ENCODE measurements at regions not wholly inside any gene's neighbourhood (a gene's known extent, or its start where the extent isn't known, plus 50 kb on each side); places are given as distances from the start of the nearest gene placed in this dataset.
"Not testable (repeated sequence)": the region's sequence is repeated elsewhere in the genome, so short reads cannot be mapped to it uniquely, and the experiment has no call there.

DNA sequence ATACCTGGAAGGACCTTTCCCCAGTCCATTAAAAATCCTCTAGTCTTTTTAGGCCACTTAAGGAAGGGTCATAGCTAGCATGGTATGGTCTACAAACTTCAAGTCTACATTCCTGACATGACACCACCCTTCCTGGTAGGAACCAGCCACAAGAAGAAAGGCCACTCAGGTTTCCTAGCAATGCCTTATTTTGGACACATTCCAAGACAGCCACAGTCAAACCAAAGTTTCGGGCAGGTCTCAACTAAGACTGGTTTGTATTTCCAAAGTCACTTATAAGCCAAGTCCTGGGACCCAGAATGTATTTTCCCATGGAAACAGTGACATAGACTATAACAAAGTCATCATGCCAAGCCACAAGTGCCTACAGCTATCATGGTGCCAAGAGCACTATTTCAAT, 50.6 kb upstream of the SLC44A3 start:
- no peak for DNase-seq (ENCODE audit: low read depth in 2 of 2)

DNA sequence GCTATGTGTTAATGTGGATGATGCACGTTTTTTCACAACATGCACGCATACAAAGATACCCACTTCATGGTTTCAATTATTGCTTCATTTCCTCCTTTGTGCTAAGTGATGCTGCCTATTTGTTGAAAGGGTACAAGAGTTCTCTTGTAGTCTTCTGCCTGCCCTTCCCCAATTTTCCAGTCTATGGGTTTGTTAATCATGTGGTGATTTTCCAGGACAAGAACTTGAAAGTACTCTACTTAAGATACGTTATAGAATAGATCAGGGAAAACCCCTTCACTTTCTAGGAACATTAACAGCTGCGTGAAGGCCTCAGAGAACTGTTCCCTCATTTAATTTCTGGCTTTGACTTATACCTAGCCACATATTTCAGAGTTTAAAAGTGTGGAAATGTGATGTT, 52.1 kb upstream of the SLC44A3 start:
- no peak for DNase-seq (ENCODE audit: low read depth in 2 of 2)

DNA sequence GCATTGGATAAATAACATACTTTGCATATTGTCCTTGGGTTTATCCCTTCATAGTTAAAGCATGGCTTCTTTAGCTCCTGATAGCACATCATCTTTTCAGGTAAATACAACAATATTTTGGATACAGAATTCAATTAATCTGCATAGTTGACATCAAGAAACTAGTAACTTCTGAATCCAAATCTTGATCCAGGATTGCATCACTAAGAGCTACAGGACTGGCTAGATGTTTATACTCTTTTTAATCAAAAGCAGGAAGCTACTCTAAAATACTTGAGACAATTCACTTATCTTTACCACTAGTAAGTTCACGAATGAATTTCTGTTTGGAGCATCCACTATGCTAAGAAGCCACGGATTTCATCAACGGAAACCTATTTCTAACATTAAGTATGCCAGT, 54.2 kb upstream of the SLC44A3 start:
- DNase-seq (ENCODE audit: low read depth in 2 of 2): no peak

GRCh38 chr1:94759188-94759587, 61.0 kb upstream of the SLC44A3 start:
- DNase-seq (ENCODE audit: low read depth in 2 of 2): no peak

- DNase-seq (ENCODE audit: low read depth in 2 of 2): no peak
Observed at GRCh38 chr1:94757931-94758330, 62.2 kb upstream of the SLC44A3 start.

- peak; percentile 96 to 98 for DNase-seq (ENCODE audit: low read depth in 2 of 2)
Observed at GRCh38 chr1:94755675-94756074, 64.5 kb upstream of the SLC44A3 start.

- DNase-seq (ENCODE audit: low read depth in 2 of 2): not testable (repeated sequence)
Observed at GRCh38 chr1:94755016-94755415, 65.1 kb upstream of the SLC44A3 start.

GRCh38 chr1:94754570-94754969, 65.6 kb upstream of the SLC44A3 start:
- no peak for DNase-seq (ENCODE audit: low read depth in 2 of 2)

DNA sequence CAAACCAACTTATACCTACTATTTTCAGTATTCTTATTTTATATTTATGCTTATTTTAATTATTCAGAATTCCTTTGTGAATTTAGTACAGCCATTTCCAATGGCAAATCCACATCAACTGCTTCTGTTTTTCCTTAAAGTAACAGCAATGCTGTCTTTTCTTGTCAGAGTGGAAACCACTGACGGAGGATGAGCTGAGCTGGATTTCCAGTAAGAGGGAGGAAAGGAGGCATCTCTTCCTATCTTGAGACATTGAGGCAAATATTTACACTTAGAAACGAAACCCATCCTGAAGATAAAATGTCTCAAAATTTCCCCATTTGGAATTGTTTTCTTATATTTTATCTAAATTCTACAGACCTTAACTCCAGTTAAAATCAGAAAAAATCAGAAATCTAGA, 66.1 kb upstream of the SLC44A3 start:
- DNase-seq (ENCODE audit: low read depth in 2 of 2): no peak

DNA sequence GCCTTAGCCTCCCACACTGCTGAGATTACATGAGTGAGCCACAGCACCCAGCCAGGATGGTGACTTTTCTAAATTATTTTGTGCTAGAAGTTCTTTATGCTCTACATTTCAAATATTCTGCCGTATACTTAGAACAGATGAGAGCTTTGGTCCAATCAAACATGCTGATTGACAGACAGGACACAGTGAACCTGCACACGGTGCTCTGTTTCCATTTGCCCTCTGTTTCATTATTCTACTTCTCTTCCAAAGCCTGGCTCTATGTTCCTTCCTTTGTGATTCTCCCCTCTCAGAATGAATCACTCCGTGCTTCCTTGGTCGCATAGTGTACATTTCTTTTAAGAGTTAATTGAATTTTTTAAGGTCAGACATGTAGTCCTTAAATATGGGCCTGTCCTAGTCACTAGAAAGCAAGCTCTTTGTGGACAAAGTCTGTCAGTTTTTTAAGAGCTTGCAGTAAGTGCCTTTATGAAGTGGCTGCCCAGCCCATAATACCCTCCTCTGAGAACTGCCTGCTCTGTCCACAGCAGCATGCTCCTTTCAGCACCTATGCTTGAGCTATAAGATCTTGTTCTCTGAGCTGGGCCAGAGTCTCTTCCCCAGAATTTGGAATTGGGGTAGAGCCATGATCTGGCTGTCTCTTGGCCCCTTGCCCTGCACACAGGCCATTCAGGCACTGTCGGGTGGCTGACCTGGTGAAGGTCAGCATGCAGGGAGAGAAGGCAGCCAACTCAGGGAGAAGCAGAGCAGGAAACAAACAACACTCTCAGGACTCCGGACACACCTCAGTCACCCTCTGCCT, 66.8 kb upstream of the SLC44A3 start:
- no peak for DNase-seq (ENCODE audit: low read depth in 2 of 2)

- not testable (repeated sequence) for DNase-seq (ENCODE audit: low read depth in 2 of 2)
Observed at GRCh38 chr1:94751483-94751882, 68.7 kb upstream of the SLC44A3 start.

DNA sequence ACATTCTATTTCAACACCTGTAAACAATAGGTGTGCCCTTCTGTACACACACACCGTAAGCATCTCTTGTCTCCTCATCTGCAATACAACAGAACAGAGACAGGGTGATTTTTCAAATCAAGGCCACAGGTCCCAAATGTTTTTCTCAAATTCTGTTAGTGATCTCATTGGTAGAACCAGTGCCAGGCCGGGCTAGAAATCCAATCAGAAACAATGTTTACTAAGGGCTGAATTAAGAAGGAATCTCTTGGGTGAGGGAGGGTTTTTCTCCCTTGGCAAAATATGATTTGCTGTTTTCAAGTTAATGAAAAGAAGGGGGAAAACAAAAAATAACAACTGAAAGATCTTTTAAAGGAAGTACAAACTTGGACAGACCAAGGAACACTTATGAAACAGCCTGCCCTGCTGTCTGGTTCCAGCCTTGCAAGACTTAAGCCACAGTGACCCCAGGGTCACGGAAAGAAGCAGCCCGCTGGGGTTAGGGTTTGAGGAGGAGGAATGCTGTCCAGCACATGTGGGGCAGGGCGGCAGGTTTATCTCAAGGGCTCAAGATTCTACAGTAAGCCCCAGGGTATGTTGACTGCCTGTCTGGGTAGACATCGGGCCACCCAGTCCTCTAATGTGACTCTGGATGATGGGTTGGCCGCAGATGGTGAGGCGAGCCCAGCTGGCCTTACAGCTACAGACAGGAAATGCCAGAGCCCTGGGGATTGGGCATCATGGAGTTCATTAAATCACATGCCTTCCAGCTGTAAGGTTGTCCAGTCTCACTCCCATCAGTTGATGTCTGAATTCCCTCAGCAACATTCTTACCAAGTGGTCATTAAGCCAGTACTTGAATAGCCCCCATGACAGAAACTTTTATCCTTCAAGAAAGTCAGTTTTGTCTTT, 73.3 kb upstream of the SLC44A3 start:
- no peak for DNase-seq (ENCODE audit: low read depth in 2 of 2)

DNA sequence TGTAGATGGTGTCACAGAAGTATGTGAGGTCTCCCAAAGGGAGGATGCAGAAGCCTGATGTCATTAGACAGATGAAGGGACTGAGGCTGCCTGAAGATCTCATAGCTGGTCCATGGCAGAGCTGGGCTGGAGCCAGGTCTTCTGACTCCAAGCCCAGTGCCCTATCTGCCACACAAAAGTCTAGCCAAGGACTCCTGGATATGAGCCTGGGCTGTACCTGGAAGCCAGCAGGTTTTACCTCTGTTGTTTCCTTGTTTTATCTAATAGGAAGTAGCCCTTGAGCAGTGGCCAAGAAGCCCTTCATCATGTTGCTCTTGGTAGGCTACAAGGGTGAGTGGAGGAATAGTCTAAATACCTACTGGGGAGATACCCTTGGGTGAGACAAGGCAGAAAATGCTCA, 74.4 kb upstream of the SLC44A3 start:
- DNase-seq (ENCODE audit: low read depth in 2 of 2): no peak

GRCh38 chr1:94743862-94744261, 76.3 kb upstream of the SLC44A3 start:
- no peak for DNase-seq (ENCODE audit: low read depth in 2 of 2)

DNA sequence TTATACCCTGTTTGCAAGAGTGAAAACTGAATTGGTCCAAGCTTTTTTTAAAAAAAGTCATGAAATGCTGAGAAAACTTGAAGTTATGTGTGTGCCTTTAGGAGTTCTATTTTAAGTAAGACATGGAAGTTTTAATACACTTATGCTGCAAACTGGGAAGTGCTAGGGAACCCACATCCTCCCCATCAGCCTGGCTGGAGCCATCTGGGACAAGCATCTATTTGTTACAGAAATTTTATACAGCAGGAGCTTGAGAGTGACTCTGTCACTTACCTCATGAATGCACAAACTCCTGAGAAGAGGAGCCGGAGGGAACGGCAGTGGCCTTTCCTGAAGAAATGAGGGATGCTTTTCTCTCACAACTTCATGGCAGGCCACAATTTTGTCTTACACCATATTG, 78.2 kb upstream of the SLC44A3 start:
- no peak for DNase-seq (ENCODE audit: low read depth in 2 of 2)

- DNase-seq (ENCODE audit: low read depth in 2 of 2): no peak
Observed at GRCh38 chr1:94741510-94741909, 78.6 kb upstream of the SLC44A3 start.

DNA sequence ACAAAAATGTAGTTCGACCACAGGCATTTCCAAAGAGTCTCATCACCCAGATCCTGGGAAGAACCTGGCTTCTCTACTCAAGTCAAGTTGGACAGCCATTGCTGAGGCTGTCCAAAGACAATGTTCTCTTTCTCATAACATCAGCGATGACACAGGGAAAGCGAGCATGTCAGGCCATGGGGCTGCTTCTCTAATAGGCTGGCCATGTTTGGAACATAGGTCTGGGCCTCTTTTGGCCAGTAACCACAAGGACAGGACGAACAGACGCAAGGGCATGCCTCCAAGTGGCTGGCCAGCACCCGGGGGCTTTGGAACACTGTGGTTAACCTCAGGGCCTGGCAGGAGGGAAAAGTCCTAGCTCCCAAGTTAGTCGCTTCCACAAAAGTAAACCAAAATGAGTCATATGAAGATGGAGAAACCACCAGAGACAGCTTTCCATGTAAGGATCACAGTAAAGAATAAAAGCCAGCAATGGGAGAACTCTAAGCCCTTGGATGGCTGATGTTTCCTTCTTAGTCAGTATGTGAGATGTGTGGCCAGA, 80.6 kb upstream of the SLC44A3 start:
- peak; percentile 59 to 69 for DNase-seq (ENCODE audit: low read depth in 2 of 2)

DNA sequence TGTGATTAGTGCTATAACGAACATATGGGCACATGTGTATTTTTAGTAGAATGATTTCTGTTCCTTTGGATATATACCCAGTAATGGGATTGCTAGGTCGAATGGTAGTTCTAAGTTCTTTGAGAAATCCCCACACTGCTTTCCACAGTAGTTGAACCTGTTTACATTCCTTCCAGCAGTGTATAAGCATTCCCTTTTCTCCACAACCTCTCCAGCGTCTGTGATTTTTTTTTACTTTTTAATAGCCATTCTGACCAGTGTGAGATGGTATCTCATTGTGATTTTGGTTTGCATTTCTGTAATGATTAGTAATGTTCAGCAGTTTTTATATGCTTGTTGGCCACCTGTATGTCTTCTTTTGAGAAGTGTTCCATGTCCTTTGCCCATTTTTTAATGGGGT, 81.8 kb upstream of the SLC44A3 start:
- DNase-seq (ENCODE audit: low read depth in 2 of 2): no peak

GRCh38 chr1:94737124-94737998, 82.8 kb upstream of the SLC44A3 start:
- no peak for DNase-seq (ENCODE audit: low read depth in 2 of 2)

DNA sequence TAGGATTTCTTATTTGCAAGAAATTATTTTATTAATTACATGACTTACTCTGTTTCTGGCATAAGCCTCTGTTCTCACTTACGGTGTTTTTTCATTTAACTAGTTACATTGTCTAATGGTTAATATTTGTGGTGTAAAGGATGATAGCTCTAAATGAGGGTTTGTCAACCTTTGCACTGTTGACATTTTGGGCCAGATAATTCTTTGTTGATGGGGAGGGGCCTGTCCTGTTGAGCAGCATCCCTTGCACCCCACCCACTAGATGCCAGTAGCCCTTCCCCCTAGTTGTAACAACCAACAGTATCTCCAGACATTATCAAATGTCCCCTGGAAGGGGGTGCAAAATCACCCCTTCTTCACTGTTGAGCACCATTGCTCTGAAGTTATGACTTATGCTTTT, 83.6 kb upstream of the SLC44A3 start:
- no peak for DNase-seq (ENCODE audit: low read depth in 2 of 2)

DNA sequence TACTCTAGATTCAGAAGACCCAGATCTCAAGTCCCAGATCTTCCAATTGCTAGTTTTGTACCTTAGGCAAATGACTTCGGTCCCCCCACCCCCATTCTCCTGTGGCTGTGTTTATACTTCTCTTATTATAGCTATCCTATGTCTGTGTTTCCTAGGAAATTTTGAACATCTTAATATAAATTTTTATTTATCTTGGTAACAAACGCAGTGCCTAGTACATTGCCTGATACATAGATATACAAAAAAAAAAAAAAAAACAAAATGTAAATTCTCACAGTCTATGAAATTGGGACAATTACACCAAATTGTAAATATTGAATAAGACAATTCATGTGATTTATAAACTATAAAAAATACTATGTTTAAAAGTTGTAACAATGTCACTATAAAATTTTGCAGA, 84.1 kb upstream of the SLC44A3 start:
- DNase-seq (ENCODE audit: low read depth in 2 of 2): no peak
